ENCODE measurements at regions not wholly inside any gene's neighbourhood (a gene's known extent, or its start where the extent isn't known, plus 50 kb on each side); places are given as distances from the start of the nearest gene placed in this dataset.

DNA sequence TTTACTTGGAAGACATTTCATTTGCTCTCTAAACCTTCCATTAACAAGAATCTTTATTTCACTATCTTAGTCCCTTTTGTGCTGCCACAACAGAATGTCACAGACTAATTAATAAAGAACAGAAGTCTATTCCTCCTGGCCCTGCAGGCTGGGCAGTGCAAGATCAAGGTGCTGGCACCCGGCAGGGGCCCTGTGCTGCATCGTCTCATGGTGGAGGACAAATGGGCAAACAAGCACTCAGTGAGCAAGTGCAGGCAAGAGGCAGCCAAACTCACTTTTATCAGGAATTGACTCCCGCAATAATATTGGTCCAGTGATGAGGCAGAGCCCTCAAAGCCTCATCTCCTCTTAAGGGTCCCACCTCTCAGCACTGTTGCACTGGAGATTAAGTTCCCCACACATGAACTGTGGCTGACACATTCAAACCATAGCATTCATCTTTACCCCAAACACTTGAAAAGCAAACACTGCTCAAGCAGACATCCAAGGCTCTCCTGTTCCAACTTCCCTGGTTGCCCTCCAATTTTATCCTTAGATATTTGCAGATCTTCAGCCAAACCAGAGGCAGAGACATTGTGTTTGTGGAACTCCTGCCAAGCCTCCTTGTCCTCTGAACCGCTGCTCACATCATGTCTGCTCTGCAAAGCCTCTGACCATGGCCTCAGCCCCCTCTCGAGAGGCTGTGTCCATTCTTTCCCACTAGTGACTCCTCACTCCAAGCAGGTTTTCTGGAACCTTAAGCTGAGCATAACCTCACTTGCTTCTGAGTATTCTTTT is 404.4 kb upstream of the SOX11 start:
- no peak overlapping the region for H3K27ac ChIP-seq
- TF ChIP-seq, protein P1, sequence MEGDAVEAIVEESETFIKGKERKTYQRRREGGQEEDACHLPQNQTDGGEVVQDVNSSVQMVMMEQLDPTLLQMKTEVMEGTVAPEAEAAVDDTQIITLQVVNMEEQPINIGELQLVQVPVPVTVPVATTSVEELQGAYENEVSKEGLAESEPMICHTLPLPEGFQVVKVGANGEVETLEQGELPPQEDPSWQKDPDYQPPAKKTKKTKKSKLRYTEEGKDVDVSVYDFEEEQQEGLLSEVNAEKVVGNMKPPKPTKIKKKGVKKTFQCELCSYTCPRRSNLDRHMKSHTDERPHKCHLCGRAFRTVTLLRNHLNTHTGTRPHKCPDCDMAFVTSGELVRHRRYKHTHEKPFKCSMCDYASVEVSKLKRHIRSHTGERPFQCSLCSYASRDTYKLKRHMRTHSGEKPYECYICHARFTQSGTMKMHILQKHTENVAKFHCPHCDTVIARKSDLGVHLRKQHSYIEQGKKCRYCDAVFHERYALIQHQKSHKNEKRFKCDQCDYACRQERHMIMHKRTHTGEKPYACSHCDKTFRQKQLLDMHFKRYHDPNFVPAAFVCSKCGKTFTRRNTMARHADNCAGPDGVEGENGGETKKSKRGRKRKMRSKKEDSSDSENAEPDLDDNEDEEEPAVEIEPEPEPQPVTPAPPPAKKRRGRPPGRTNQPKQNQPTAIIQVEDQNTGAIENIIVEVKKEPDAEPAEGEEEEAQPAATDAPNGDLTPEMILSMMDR (IDR thresholded peaks at IDR 0.05), result no peak
- TF ChIP-seq ZFX (IDR thresholded peaks at IDR 0.05; ENCODE audit: borderline replicate concordance), result no peak

DNA sequence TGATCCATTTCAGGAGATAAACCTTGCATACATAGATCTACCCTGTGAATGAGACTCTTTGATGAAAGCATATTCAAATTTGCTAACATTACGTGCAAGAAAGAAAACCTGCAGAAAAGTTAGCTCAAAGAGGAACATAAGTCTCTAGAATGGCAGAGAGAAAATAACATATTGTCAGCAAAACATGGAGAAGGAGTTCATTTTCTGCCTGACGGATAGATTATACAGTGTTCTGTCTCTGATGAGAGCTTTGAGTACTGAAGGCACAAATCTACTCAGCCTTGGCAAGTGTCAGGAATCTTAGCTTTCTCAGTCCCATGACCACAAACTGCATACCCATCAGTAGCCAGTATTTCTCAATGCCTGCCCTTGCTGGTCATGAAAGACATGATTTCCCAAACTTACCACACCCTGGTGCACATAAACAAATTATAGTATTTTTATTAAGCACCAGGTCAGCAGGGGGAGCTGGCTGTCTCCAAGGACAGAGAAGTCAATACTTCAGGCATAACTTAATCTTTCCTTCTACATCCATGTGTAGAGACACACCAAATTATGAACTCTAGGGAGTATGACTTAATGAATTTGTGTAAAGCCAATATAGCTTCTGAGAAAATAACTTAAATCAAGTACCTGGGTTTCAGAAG is 401.2 kb upstream of the SOX11 start:
- no peak for TF ChIP-seq ZFX (IDR thresholded peaks at IDR 0.05; ENCODE audit: borderline replicate concordance)
- TF ChIP-seq, protein P1 (IDR thresholded peaks at IDR 0.05), result peak; percentile 38
- no peak overlapping the region for H3K27ac ChIP-seq

- TF ChIP-seq, protein P1 (IDR thresholded peaks at IDR 0.05), result no peak
- TF ChIP-seq ZFX (IDR thresholded peaks at IDR 0.05; ENCODE audit: borderline replicate concordance), result no peak
- H3K27ac ChIP-seq, result no peak overlapping the region
These were observed 387.5 kb upstream of the SOX11 start for GRCh38 chr2:5304640-5305039.

DNA sequence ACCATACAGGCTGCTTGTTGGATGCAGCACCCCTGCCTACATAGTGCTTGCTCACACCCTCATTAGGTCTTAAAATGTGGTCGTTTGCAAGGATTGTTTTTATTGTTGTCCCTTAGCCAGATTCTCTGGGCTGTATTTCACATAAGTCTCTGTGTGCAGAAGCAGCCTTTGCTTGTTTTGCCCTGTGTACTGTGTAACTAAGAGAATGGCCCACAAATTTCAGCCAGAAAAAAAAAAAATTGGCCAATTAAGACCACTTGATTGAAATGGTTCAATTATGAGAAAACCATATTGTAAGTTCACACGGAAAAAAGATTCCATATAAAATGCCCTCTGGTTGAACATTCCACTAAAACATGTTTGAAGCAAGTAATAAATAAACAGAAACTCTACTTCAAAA is 377.1 kb upstream of the SOX11 start:
- TF ChIP-seq, protein P1 (IDR thresholded peaks at IDR 0.05), result no peak
- no peak for TF ChIP-seq ZFX (IDR thresholded peaks at IDR 0.05; ENCODE audit: borderline replicate concordance)
- H3K27ac ChIP-seq, result no peak overlapping the region

DNA sequence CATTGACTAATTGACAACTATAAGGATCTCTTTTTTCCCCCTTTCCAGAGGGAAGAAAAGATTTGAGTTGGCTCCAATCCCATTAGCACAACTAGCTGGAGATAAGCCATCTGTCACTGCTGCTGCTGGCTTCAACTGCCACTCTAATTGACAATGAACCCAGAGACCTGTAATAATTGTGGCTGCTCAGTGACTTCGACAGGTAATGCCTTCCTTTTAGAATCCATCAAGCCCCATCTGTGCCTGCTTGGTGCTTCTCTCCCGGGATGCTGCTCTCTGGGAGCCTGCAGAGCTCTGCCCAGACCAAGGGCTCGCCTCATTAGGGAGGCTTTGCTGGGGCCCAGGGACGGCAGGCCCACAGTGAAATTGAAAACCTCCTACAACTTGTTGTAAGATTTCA is 376.7 kb upstream of the SOX11 start:
- no peak overlapping the region for H3K27ac ChIP-seq
- TF ChIP-seq, protein P1 (IDR thresholded peaks at IDR 0.05), result no peak
- no peak for TF ChIP-seq ZFX (IDR thresholded peaks at IDR 0.05; ENCODE audit: borderline replicate concordance)

DNA sequence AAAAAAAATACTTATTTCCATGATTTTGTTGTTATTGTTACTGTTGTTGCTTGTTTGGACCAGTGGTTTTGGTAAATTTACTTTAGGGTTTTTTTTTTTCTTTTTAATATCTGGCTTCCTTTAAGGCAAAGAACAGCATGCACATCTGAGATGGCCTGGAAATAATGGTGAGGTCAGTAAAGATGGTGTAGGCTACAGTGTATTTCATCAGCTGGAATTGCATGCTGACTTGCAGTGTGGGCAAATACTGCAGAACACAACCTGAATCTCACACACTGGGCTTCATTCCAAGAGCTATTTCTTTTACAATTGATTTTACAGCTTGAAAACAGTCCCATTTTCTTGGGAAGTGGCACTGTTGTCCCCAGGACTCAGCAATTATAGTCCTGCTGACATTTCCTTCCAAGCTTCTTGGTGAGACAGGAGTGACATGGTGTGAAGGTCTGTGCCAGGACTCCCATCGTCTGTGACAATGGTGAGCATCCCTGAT is 376.1 kb upstream of the SOX11 start:
- TF ChIP-seq, protein P1 (IDR thresholded peaks at IDR 0.05), result no peak
- TF ChIP-seq ZFX (IDR thresholded peaks at IDR 0.05; ENCODE audit: borderline replicate concordance), result no peak
- H3K27ac ChIP-seq, result no peak overlapping the region

DNA sequence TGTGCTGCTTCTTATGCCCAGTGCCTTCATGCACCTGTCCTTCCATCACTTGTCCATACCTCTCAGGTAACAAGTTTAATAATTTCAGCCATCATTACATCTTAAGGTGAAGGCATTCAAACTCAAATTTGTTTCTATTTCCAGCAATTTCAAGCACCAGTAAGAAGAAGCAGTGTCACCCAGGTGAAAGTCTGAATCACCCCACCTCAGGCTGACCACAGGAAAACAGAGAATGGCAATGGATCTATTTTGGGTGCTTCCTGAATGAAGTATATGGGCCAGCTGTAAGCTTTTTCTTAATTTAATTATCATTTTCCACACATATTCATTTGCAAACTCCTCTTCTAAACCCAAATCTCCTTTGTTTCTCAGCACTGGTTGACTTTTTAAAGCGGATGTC is 372.7 kb upstream of the SOX11 start:
- no peak overlapping the region for H3K27ac ChIP-seq
- no peak for TF ChIP-seq ZFX (IDR thresholded peaks at IDR 0.05; ENCODE audit: borderline replicate concordance)
- TF ChIP-seq, protein P1 (IDR thresholded peaks at IDR 0.05), result no peak
